Colonic mucosa (tissue), 4 donors: ENCODE measurements at regions not wholly inside any gene's neighbourhood (a gene's known extent, or its start where the extent isn't known, plus 50 kb on each side); places are given as distances from the start of the nearest gene placed in this dataset.
"Not testable (repeated sequence)": the region's sequence is repeated elsewhere in the genome, so short reads cannot be mapped to it uniquely, and the experiment has no call there.

ENCODE experiments used
- DNase-seq: peaks from one replicate; pipeline ENCODE4 v3.0.0-alpha.2; 2020
- H3K27ac ChIP-seq: fragments of 200-600 bp; one replicate; pipeline ENCODE4 v1.8.0; 2021
- H3K27me3 ChIP-seq: fragments of 200-600 bp; one replicate; pipeline ENCODE4 v1.8.0; 2021
- H3K36me3 ChIP-seq: fragments of 200-600 bp; one replicate; pipeline ENCODE4 v1.8.0; 2021
- H3K4me1 ChIP-seq: fragments of 200-600 bp; one replicate; pipeline ENCODE4 v1.8.0; 2021; ENCODE audit warnings: mild to moderate bottlenecking
- H3K4me3 ChIP-seq: fragments of 200-600 bp; one replicate; pipeline ENCODE4 v1.8.0; 2021
- H3K9ac ChIP-seq, 2 donors: one replicate each; pipeline ENCODE4 v1.7.0; 2013; ENCODE audit warnings: control low read depth in 2 of 2, low read depth in 2 of 2, low read length in 2 of 2
- H3K9me3 ChIP-seq: fragments of 200-600 bp; one replicate; pipeline ENCODE4 v1.8.0; 2021
- CTCF ChIP-seq: fragments of 200-600 bp; IDR thresholded peaks from one replicate; pipeline ENCODE4 v1.8.0; 2022; ENCODE audit warnings: antibody characterized with exemption, mild to moderate bottlenecking
- intact Hi-C: fragments of 100-400 bp; cut with DNase I; formaldehyde crosslinking; loops from one replicate; pipeline ENCODE4 v1.14.1; 2022
- donor health status: healthy.
- donor health status: DM: no; HTN: no; CAD: no.
- donor health status: DM: no; HTN: no; CAD: no.

GRCh38 chr14:105999361-106000028 lies 473.1 kb downstream of the TMEM121 start:
- Histone ChIP-seq H3K4me1 (no peaks in the 10 kb centered on the region), H3K36me3 (no peaks in the 10 kb centered on the region)
- peak; percentile 35 for TF ChIP-seq CTCF

GRCh38 chr14:106000029-106000511 lies 473.7 kb downstream of the TMEM121 start:
- DNase-seq, H3K27ac ChIP-seq, H3K36me3 ChIP-seq, H3K9me3 ChIP-seq, intact Hi-C loops, H3K27me3 ChIP-seq, H3K9ac ChIP-seq, H3K4me3 ChIP-seq, H3K4me1 ChIP-seq: not testable (repeated sequence)

More at GRCh38 chr14:105999361-106000028, 473.1 kb downstream of the TMEM121 start:
- no peak overlapping the region for H3K9ac ChIP-seq
- no peaks in the 10 kb centered on the region for H3K9me3 ChIP-seq
- no peak overlapping the region for H3K27ac ChIP-seq
- no peak overlapping the region for H3K4me3 ChIP-seq
- DNase-seq: peak; percentile 61
- H3K27me3 ChIP-seq: no peaks in the 10 kb centered on the region
- intact Hi-C loops: no loop called here

- intact Hi-C loops: not testable (repeated sequence)
Observed at GRCh38 chr14:106001277-106001676, 474.9 kb downstream of the TMEM121 start.

GRCh38 chr14:106003351-106003750 lies 477.0 kb downstream of the TMEM121 start:
- no peaks in the 10 kb centered on the region for H3K4me1 ChIP-seq
- no peaks in the 10 kb centered on the region for H3K27me3 ChIP-seq
- intact Hi-C loops: no loop called here
- no peak for TF ChIP-seq CTCF
- no peak overlapping the region for H3K4me3 ChIP-seq
- no peak overlapping the region for H3K9ac ChIP-seq
- no peaks in the 10 kb centered on the region for H3K36me3 ChIP-seq
- H3K9me3 ChIP-seq: no peaks in the 10 kb centered on the region
- no peak overlapping the region for H3K27ac ChIP-seq
- DNase-seq: no peak

More at GRCh38 chr14:106001277-106001676, 474.9 kb downstream of the TMEM121 start:
- H3K4me3 ChIP-seq, H3K36me3 ChIP-seq, H3K9ac ChIP-seq, H3K27me3 ChIP-seq, H3K9me3 ChIP-seq, H3K27ac ChIP-seq, DNase-seq, H3K4me1 ChIP-seq: not testable (repeated sequence)

GRCh38 chr14:106004937-106005795 lies 478.8 kb downstream of the TMEM121 start:
- DNase-seq, H3K9ac ChIP-seq: not testable (repeated sequence)

GRCh38 chr14:106006043-106006442 lies 479.7 kb downstream of the TMEM121 start:
- DNase-seq, H3K27ac ChIP-seq: not testable (repeated sequence)
- TF ChIP-seq CTCF: peak; percentile 80

More at GRCh38 chr14:106004937-106005795, 478.8 kb downstream of the TMEM121 start:
- intact Hi-C loops, H3K27ac ChIP-seq, H3K27me3 ChIP-seq, H3K36me3 ChIP-seq, H3K9me3 ChIP-seq, H3K4me1 ChIP-seq, H3K4me3 ChIP-seq: not testable (repeated sequence)

GRCh38 chr14:106006716-106007115 lies 480.3 kb downstream of the TMEM121 start:
- intact Hi-C loops, H3K9ac ChIP-seq, DNase-seq: not testable (repeated sequence)

More at GRCh38 chr14:106006043-106006442, 479.7 kb downstream of the TMEM121 start:
- H3K9ac ChIP-seq, H3K27me3 ChIP-seq, intact Hi-C loops, H3K9me3 ChIP-seq, H3K36me3 ChIP-seq, H3K4me1 ChIP-seq, H3K4me3 ChIP-seq: not testable (repeated sequence)

More at GRCh38 chr14:106006716-106007115, 480.3 kb downstream of the TMEM121 start:
- not testable (repeated sequence) for H3K36me3 ChIP-seq, H3K9me3 ChIP-seq, H3K4me1 ChIP-seq, H3K27me3 ChIP-seq, H3K4me3 ChIP-seq, H3K27ac ChIP-seq
